H9 (cell line): ENCODE measurements at regions not wholly inside any gene's neighbourhood (a gene's known extent, or its start where the extent isn't known, plus 50 kb on each side); places are given as distances from the start of the nearest gene placed in this dataset.

Source experiments
- DNase-seq: peaks from one replicate; pipeline ENCODE4 v3.0.0-alpha.2; 2017
- H2AFZ ChIP-seq: one replicate; pipeline ENCODE4 v1.6.1; 2013; ENCODE audit warnings: mild to moderate bottlenecking, low read length, control low read depth, moderate library complexity
- H2AK5ac ChIP-seq: 2 replicates; pipeline ENCODE4 v1.6.1; 2013; ENCODE audit warnings: low read length, control low read depth, mixed read lengths; ENCODE audit not compliant: insufficient read length
- H2BK120ac ChIP-seq: one replicate; pipeline ENCODE4 v1.6.1; 2013; ENCODE audit warnings: low read depth, mild to moderate bottlenecking, low read length, control low read depth, inconsistent platforms; ENCODE audit not compliant: poor library complexity, severe bottlenecking
- H2BK12ac ChIP-seq: 2 replicates; pipeline ENCODE4 v1.6.1; 2013; ENCODE audit warnings: low read length, control low read depth, mixed read lengths, low read depth; ENCODE audit not compliant: insufficient read length
- H2BK15ac ChIP-seq: 2 replicates; pipeline ENCODE4 v1.6.1; 2013; ENCODE audit warnings: low read depth, low read length, control low read depth
- H2BK20ac ChIP-seq: one replicate; pipeline ENCODE4 v1.6.1; 2013; ENCODE audit warnings: low read depth, mild to moderate bottlenecking, low read length, control low read depth, inconsistent platforms; ENCODE audit not compliant: poor library complexity, severe bottlenecking
- H2BK5ac ChIP-seq: 2 replicates; pipeline ENCODE4 v1.6.1; 2013; ENCODE audit warnings: low read length, control low read depth, mixed read lengths; ENCODE audit not compliant: insufficient read length
- H3K14ac ChIP-seq: 2 replicates; pipeline ENCODE4 v1.6.1; 2013; ENCODE audit warnings: low read length, control low read depth; ENCODE audit not compliant: insufficient read depth
- H3K18ac ChIP-seq: 2 replicates; pipeline ENCODE4 v1.6.1; 2013; ENCODE audit warnings: low read depth, mild to moderate bottlenecking, mixed read lengths, low read length, control low read depth; ENCODE audit not compliant: insufficient read length
- H3K23ac ChIP-seq: 2 replicates; pipeline ENCODE4 v1.6.1; 2013; ENCODE audit warnings: low read length, control low read depth, mixed read lengths, low read depth; ENCODE audit not compliant: insufficient read length
- H3K23me2 ChIP-seq: 2 replicates; pipeline ENCODE4 v1.6.1; 2013; ENCODE audit warnings: low read depth, mild to moderate bottlenecking, mixed read lengths, low read length, control low read depth; ENCODE audit not compliant: insufficient read length, poor library complexity, severe bottlenecking
- H3K27ac ChIP-seq: 2 replicates; pipeline ENCODE4 v1.5.1; 2013; ENCODE audit warnings: low read length, control low read depth, mixed read lengths, low read depth; ENCODE audit not compliant: insufficient read length
- H3K27me3 ChIP-seq: 2 replicates; pipeline ENCODE4 v1.6.1; 2013; ENCODE audit warnings: low read length, control low read depth, inconsistent platforms; ENCODE audit not compliant: insufficient read depth
- H3K4ac ChIP-seq: 2 replicates; pipeline ENCODE4 v1.6.1; 2013; ENCODE audit warnings: low read depth, mild to moderate bottlenecking, control low read depth, inconsistent platforms, low read length, moderate library complexity
- H3K4me1 ChIP-seq: 2 replicates; pipeline ENCODE4 v1.6.1; 2013; ENCODE audit warnings: low read length, control low read depth, inconsistent platforms; ENCODE audit not compliant: insufficient read depth
- H3K4me2 ChIP-seq: 2 replicates; pipeline ENCODE4 v1.6.1; 2013; ENCODE audit warnings: low read length, control low read depth, mixed read lengths; ENCODE audit not compliant: insufficient read length, insufficient read depth
- H3K56ac ChIP-seq: 2 replicates; pipeline ENCODE4 v1.6.1; 2013; ENCODE audit warnings: low read depth, mild to moderate bottlenecking, mixed read lengths, low read length, control low read depth; ENCODE audit not compliant: insufficient read length
- H3K79me1 ChIP-seq: 2 replicates; pipeline ENCODE4 v1.6.1; 2013; ENCODE audit warnings: low read depth, mild to moderate bottlenecking, moderate library complexity, low read length, control low read depth, inconsistent platforms; ENCODE audit not compliant: insufficient read depth, poor library complexity, severe bottlenecking
- H3K79me2 ChIP-seq: 2 replicates; pipeline ENCODE4 v1.6.1; 2013; ENCODE audit warnings: low read length, control low read depth, inconsistent platforms; ENCODE audit not compliant: insufficient read depth
- H3K9ac ChIP-seq: 2 replicates; pipeline ENCODE4 v1.6.1; 2013; ENCODE audit warnings: low read length, control low read depth, mixed read lengths; ENCODE audit not compliant: insufficient read length; ENCODE audit errors: extremely low read depth
- H3K9me3 ChIP-seq: one replicate; pipeline ENCODE4 v1.6.1; 2013; ENCODE audit warnings: low read depth, low read length, inconsistent platforms; ENCODE audit not compliant: control insufficient read depth
- H3T11ph ChIP-seq: one replicate; pipeline ENCODE4 v1.6.1; 2013; ENCODE audit warnings: mild to moderate bottlenecking, low read length, control low read depth, inconsistent platforms
- H4K20me1 ChIP-seq: one replicate; pipeline ENCODE4 v1.6.1; 2013; ENCODE audit not compliant: control insufficient read depth, insufficient read length, insufficient read depth
- H4K5ac ChIP-seq: 2 replicates; pipeline ENCODE4 v1.6.1; 2013; ENCODE audit warnings: low read depth, mild to moderate bottlenecking, mixed read lengths, low read length, control low read depth; ENCODE audit not compliant: insufficient read length
- H4K8ac ChIP-seq: replicated peaks from 2 replicates; pipeline ENCODE4 v1.6.1; 2013; ENCODE audit warnings: low read length, control low read depth, mixed read lengths, low read depth; ENCODE audit not compliant: insufficient read length
- H4K91ac ChIP-seq: 2 replicates; pipeline ENCODE4 v1.6.1; 2013; ENCODE audit warnings: low read depth, mild to moderate bottlenecking, moderate library complexity, mixed read lengths, low read length, control low read depth; ENCODE audit not compliant: insufficient read length
- H3K27ac Mint-ChIP-seq, 3 experiments: 2 replicates in 2 of 3; 3 replicates in 1 of 3; pipeline ENCODE4 v1.8.0; 2020 to 2021; ENCODE audit warnings: mixed read lengths in 3 of 3, mild to moderate bottlenecking in 1 of 3, moderate library complexity in 1 of 3
- H3K27me3 Mint-ChIP-seq: 2 replicates; pipeline ENCODE4 v1.8.0; 2021; ENCODE audit warnings: low read depth, mild to moderate bottlenecking, moderate library complexity, mixed read lengths
- H3K36me3 Mint-ChIP-seq, 3 experiments: 2 replicates in 2 of 3; 3 replicates in 1 of 3; pipeline ENCODE4 v1.8.0; 2020 to 2021; ENCODE audit warnings: low read depth in 3 of 3, mixed read lengths in 3 of 3; ENCODE audit not compliant: insufficient read depth in 1 of 3
- H3K4me1 Mint-ChIP-seq, 2 experiments: 2 replicates each; pipeline ENCODE4 v1.8.0; 2020; ENCODE audit warnings: mixed read lengths in 2 of 2
- H3K4me3 Mint-ChIP-seq, 2 experiments: 2 replicates in 1 of 2; 3 replicates in 1 of 2; pipeline ENCODE4 v1.8.0; 2020 to 2021; ENCODE audit warnings: mild to moderate bottlenecking in 2 of 2, mixed read lengths in 2 of 2, moderate library complexity in 1 of 2
- H3K9me3 Mint-ChIP-seq, 2 experiments: 2 replicates in 1 of 2; 3 replicates in 1 of 2; pipeline ENCODE4 v1.8.0; 2020; ENCODE audit warnings: mild to moderate bottlenecking in 2 of 2, mixed read lengths in 2 of 2, moderate library complexity in 1 of 2
- WGBS: extraction: QIAGEN DNeasy Blood & Tissue Kit; methylation state at CpG from one replicate; pipeline ENCODE4 v1.1.7; 2013; ENCODE audit warnings: missing lambda C conversion rate, low lambda C conversion rate, mixed read lengths; ENCODE audit not compliant: insufficient read length; ENCODE audit errors: extremely low coverage; 5-methylcytosine and 5-hydroxymethylcytosine counted together
- TF ChIP-seq, protein P1 (sequence below): fragments of 200-600 bp; sonication (generic); conservative IDR thresholded peaks from 3 replicates; pipeline ENCODE4 v1.8.0; 2021; ENCODE audit warnings: antibody characterized with exemption, mild to moderate bottlenecking

DNA sequence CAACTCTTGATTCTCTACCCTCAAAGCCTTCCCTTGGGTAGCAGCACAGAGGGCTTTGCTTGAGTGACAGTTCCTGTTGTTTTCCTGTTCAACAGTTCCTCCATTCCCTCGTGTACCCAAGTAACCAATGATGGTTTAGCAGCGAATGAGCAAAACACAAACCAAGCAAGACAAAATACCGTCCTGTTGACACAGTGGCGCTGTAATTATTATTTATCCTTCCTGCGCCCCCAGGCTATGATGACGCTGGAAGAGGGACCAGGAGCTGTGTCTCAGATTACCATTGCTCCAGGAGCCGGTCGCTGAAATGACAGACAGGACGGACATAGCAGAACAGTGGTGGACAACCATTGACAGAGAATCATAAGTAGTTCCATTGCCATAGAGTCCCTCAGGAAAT is 154.8 kb downstream of the GADD45G start:
- TF ChIP-seq, protein P1, sequence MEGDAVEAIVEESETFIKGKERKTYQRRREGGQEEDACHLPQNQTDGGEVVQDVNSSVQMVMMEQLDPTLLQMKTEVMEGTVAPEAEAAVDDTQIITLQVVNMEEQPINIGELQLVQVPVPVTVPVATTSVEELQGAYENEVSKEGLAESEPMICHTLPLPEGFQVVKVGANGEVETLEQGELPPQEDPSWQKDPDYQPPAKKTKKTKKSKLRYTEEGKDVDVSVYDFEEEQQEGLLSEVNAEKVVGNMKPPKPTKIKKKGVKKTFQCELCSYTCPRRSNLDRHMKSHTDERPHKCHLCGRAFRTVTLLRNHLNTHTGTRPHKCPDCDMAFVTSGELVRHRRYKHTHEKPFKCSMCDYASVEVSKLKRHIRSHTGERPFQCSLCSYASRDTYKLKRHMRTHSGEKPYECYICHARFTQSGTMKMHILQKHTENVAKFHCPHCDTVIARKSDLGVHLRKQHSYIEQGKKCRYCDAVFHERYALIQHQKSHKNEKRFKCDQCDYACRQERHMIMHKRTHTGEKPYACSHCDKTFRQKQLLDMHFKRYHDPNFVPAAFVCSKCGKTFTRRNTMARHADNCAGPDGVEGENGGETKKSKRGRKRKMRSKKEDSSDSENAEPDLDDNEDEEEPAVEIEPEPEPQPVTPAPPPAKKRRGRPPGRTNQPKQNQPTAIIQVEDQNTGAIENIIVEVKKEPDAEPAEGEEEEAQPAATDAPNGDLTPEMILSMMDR = no peak
- H3K23ac ChIP-seq = no peak overlapping the region
- Mint-ChIP-seq H3K4me3 (no peak overlapping the region), H3K9me3 (no peaks in the 10 kb centered on the region), H3K36me3 (no peaks in the 10 kb centered on the region; a peak in 1 of 7 replicates), H3K4me1 (no peaks in the 10 kb centered on the region), H3K27me3 (peaks cover 13% of the 10 kb centered on the region), H3K27ac (no peak overlapping the region)
- H3K27me3 ChIP-seq = no peaks in the 10 kb centered on the region
- no peak overlapping the region for H3K4me2 ChIP-seq
- H4K8ac ChIP-seq = no peak overlapping the region
- H2BK120ac ChIP-seq = no peak overlapping the region
- no peak overlapping the region for H3K56ac ChIP-seq
- H3K4me1 ChIP-seq = no peaks in the 10 kb centered on the region
- H3K18ac ChIP-seq = no peak overlapping the region
- H3T11ph ChIP-seq = no peak overlapping the region
- H3K9ac ChIP-seq = no peak overlapping the region
- H2BK20ac ChIP-seq = no peak overlapping the region
- H3K27ac ChIP-seq = no peak overlapping the region
- no peak overlapping the region for H3K4ac ChIP-seq
- H3K9me3 ChIP-seq = no peaks in the 10 kb centered on the region
- no peak overlapping the region for H4K91ac ChIP-seq
- no CpG with 5 or more reads among the region's 9 CpGs for WGBS
- no peak overlapping the region for H2BK15ac ChIP-seq
- no peak overlapping the region for H2AK5ac ChIP-seq
- H3K79me1 ChIP-seq = no peaks in the 10 kb centered on the region
- no peak overlapping the region for H2BK5ac ChIP-seq
- no peaks in the 10 kb centered on the region for H3K79me2 ChIP-seq
- H2AFZ ChIP-seq = no peak overlapping the region
- no peak overlapping the region for H4K5ac ChIP-seq
- no peak overlapping the region for H2BK12ac ChIP-seq
- no peaks in the 10 kb centered on the region for H3K23me2 ChIP-seq
- H4K20me1 ChIP-seq = no peaks in the 10 kb centered on the region
- no peak for DNase-seq
- H3K14ac ChIP-seq = no peak overlapping the region
